C4-2B (cell line): ENCODE measurements at regions not wholly inside any gene's neighbourhood (a gene's known extent, or its start where the extent isn't known, plus 50 kb on each side); places are given as distances from the start of the nearest gene placed in this dataset.

Experiments used
- H3K27ac ChIP-seq: fragments of 450-650 bp; 2 replicates; pipeline ENCODE4 v1.5.1; 2017
- ZFX ChIP-seq: fragments of 450-650 bp; IDR thresholded peaks from 2 replicates; pipeline ENCODE4 v1.6.1; 2017
- TF ChIP-seq, protein P1 (sequence below): fragments of 450-650 bp; conservative IDR thresholded peaks from 2 replicates; pipeline ENCODE4 v1.5.1; 2017; ENCODE audit warnings: mild to moderate bottlenecking

DNA sequence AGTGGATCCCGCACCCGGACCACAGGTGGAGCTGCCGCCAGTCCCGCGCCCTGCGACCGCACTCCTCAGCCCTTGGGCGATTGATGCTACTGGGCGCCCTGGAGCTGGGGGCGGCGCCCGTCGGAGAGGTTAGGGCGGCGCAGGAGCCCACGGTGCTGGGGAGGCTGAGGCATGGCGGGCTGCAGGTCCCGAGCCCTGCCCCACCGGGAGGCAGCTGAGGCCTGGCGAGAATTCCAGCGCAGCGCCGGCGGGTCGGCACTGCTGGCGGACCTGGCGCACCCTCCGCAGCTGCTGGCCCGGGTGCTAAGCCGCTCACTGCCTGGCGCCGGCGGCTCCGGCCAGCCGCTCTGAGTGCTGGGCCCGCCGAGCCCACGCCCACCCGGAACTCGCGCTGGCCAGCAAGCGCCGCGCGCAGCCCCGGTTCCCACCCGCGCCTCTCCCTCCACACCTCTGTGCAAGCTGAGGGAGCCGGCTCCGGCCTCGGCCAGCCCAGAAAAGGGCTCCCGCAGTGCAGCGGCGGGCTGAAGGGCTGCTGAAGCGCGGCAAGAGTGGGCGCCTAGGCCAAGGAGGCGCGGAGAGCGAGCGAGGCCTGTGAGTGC lies 1256.5 kb downstream of the STIM2 start:
- TF ChIP-seq, protein P1, sequence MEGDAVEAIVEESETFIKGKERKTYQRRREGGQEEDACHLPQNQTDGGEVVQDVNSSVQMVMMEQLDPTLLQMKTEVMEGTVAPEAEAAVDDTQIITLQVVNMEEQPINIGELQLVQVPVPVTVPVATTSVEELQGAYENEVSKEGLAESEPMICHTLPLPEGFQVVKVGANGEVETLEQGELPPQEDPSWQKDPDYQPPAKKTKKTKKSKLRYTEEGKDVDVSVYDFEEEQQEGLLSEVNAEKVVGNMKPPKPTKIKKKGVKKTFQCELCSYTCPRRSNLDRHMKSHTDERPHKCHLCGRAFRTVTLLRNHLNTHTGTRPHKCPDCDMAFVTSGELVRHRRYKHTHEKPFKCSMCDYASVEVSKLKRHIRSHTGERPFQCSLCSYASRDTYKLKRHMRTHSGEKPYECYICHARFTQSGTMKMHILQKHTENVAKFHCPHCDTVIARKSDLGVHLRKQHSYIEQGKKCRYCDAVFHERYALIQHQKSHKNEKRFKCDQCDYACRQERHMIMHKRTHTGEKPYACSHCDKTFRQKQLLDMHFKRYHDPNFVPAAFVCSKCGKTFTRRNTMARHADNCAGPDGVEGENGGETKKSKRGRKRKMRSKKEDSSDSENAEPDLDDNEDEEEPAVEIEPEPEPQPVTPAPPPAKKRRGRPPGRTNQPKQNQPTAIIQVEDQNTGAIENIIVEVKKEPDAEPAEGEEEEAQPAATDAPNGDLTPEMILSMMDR: no peak
- TF ChIP-seq ZFX: no peak
- H3K27ac ChIP-seq: no peak overlapping the region

DNA sequence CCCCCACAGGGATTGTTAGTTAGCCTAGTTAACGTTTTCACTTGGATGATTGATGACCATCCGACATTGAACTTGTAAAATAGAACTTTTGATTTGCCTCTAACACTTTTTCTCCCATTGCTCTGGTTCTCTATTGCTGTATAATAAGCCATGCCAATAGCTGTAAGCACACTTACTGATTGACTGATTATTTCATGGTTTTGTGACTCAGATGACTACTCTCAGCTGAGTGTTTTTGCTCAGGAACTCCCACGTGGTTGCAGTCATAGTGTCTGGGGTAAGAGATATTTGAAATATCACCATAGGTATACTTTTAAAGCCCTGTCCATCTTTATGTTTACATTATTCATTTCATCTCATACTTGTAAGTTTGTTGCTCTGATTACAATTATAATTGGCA lies 1285.5 kb downstream of the STIM2 start:
- TF ChIP-seq, protein P1: no peak
- TF ChIP-seq ZFX: no peak
- no peak overlapping the region for H3K27ac ChIP-seq

DNA sequence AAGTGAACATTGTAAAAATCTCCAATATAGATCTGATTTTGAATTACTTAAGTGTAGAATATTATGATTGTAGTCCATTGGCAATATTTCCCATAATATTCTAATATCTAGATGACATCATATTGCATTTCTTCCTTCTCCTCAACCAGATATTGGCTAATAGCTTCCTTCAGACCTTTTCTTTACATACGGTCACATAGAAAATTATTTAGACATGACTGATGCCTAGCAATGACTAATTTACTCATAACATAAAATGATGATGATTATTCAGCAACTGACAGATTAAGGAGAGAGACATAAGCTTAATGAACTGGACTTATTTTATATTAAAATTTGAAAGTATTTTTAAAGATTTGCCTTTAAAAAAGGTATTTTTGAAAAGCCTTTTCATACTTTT lies 1287.6 kb downstream of the STIM2 start:
- H3K27ac ChIP-seq: no peak overlapping the region
- TF ChIP-seq, protein P1: no peak
- no peak for TF ChIP-seq ZFX

DNA sequence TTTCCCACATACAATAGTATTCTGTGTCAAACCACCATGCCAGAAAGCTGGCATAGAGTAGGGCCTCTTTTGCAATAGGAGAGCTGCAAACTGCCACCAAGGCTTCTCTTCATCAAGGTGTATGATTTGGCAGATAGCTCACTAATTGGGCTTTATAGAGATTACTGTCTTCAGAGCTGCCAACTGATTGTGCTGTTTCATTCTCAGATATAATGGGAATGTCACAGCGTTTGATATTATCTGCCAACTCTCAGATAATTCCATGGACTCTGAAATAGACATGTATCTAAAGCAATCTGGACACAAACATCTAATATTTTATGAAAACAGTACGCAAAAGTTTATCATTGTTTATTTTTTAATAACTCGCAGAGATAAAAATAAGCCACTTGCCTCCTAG lies 1289.1 kb downstream of the STIM2 start:
- no peak overlapping the region for H3K27ac ChIP-seq
- TF ChIP-seq, protein P1: no peak
- no peak for TF ChIP-seq ZFX

DNA sequence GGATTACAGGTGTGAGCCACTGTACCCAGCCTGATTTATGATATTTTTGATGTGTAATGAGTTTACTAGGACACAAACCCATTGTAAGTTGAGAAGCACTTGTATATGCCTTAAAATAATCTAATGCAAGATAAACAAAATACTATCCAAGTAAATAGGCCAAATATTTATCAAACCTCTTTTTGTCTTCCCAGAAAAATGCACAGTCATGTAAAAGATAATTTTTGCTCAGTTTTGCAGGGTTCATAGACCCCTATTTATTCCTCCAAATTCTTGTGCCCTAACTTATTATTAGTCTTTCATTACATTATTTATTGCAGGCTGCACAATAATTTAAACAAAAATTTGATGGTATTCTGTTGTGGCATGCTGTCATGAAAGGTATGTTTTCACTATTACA lies 1290.7 kb downstream of the STIM2 start:
- no peak overlapping the region for H3K27ac ChIP-seq
- TF ChIP-seq ZFX: no peak
- TF ChIP-seq, protein P1: no peak

DNA sequence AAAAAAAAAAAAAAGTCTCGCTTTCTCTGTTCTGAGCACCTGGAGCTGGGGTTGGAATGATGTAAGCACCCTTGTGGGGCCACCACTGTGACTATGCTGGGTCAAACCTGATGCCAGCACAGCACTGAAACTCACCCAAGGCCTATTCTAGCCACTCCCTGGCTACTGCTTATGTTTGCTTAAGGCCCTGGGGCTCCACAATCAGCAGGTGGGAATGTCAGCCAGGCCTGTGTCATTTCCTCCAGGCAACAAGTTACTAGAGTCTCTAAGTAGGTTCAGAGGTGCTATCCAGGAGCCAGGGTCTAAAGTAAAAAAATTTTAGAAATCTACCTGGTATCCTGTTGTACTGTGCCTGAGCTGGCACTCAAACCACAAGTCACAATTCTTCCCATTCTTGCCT lies 1306.8 kb downstream of the STIM2 start:
- H3K27ac ChIP-seq: no peak overlapping the region
- TF ChIP-seq ZFX: no peak
- TF ChIP-seq, protein P1: no peak

DNA sequence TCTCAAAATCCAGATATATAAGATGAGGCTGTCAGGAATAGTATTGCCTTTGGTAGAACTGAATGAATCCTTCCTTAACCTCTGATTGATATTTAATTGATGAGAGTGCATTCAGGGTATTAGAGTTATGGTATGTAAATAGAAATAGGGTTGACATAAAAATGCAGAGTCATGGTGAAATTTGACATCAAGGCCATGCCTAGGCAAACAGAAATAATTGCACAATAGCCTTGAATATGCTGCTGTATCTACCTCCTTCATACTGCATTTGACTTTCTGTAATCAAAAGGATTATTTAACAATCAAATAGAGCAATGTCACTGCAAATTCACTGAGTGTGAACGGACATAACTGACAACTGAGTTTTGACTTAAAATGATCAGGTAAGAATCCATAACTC lies 1316.3 kb downstream of the STIM2 start:
- H3K27ac ChIP-seq: no peak overlapping the region

More for the DNA sequence above, 1316.3 kb downstream of the STIM2 start:
- TF ChIP-seq ZFX: no peak
- TF ChIP-seq, protein P1: no peak
